B cell (primary cell): ENCODE measurements at regions not wholly inside any gene's neighbourhood (a gene's known extent, or its start where the extent isn't known, plus 50 kb on each side); places are given as distances from the start of the nearest gene placed in this dataset.

ENCODE experiments used
- ATAC-seq: fragments of 200-7000 bp; cut with Tn5 transposase; one replicate; pipeline ENCODE4 v1.10.0; 2021; ENCODE audit warnings: low read depth, mild to moderate bottlenecking, moderate number of reproducible peaks, moderate library complexity
- CTCF ChIA-PET: fragments of 350-600 bp; sonication (Branson Sonifier 250); formaldehyde crosslinking; loops from one replicate; lab custom pipeline; 2021; ENCODE audit warnings: antibody characterized with exemption, inconsistent platforms; lab: Charles Lee
- POLR2A ChIA-PET: fragments of 350-600 bp; sonication (Branson Sonifier 250); formaldehyde crosslinking; loops from one replicate; lab custom pipeline; 2021; ENCODE audit warnings: antibody characterized with exemption; lab: Charles Lee
- DNase-seq: peaks from one replicate; pipeline ENCODE4 v3.0.0; 2013
- H2AFZ ChIP-seq: 2 replicates; pipeline ENCODE4 v1.6.1; 2012; ENCODE audit warnings: mild to moderate bottlenecking, low read depth, low read length; ENCODE audit not compliant: insufficient read depth, poor library complexity, severe bottlenecking
- H3K27ac ChIP-seq, 2 donors: 1 replicate in 1 of 2; 2 replicates in 1 of 2; pipeline ENCODE4 v1.5.1; 2012 to 2013; ENCODE audit warnings: low read length in 2 of 2, mild to moderate bottlenecking in 2 of 2, moderate library complexity in 1 of 2
- H3K27me3 ChIP-seq, 4 experiments: fragments of 200-600 bp in 1 of 4; sonication (generic) in 1 of 4; replicated peaks in 1 of 4; 1 replicate in 2 of 4; 2 replicates in 2 of 4; pipeline versions ENCODE4 v1.6.1 to v1.7.0; 2013 to 2016; ENCODE audit warnings: low read length in 3 of 4, mild to moderate bottlenecking in 2 of 4, mixed read lengths in 1 of 4, moderate library complexity in 1 of 4; ENCODE audit not compliant: insufficient read depth in 4 of 4, control insufficient read depth in 3 of 4; ENCODE audit errors: control extremely low read depth in 1 of 4
- H3K36me3 ChIP-seq, 2 experiments: replicated peaks in 1 of 2; 1 replicate in 1 of 2; 2 replicates in 1 of 2; pipeline versions ENCODE4 v1.6.1 to v1.7.1; 2013; ENCODE audit warnings: low read length in 1 of 2; ENCODE audit not compliant: insufficient read depth in 2 of 2, control insufficient read depth in 1 of 2; ENCODE audit errors: control extremely low read depth in 1 of 2, extremely low read depth in 1 of 2
- H3K4me1 ChIP-seq, 2 donors: fragments of 200-600 bp in 1 of 2; sonication (generic) in 1 of 2; 1 replicate in 1 of 2; 2 replicates in 1 of 2; pipeline versions ENCODE4 v1.5.1 to v1.6.1; 2013 to 2017; ENCODE audit warnings: low read length in 2 of 2; ENCODE audit not compliant: control insufficient read depth in 2 of 2, insufficient read depth in 2 of 2
- H3K4me2 ChIP-seq: replicated peaks from 2 replicates; pipeline ENCODE3; 2012; ENCODE audit warnings: mild to moderate bottlenecking, low read depth, low read length; ENCODE audit not compliant: poor library complexity, severe bottlenecking
- H3K4me3 ChIP-seq, 5 experiments: fragments of 200-600 bp in 1 of 5; sonication (generic) in 1 of 5; 1 replicate in 3 of 5; 2 replicates in 2 of 5; pipeline versions ENCODE4 v1.5.1 to v1.7.0; 2011 to 2016; ENCODE audit warnings: low read length in 4 of 5, mild to moderate bottlenecking in 4 of 5, low read depth in 2 of 5, control low read depth in 1 of 5, moderate library complexity in 1 of 5; ENCODE audit not compliant: insufficient read depth in 1 of 5; ENCODE audit errors: control extremely low read depth in 1 of 5, extremely low read depth in 1 of 5
- H3K79me2 ChIP-seq: fragments of 200-600 bp; sonication (generic); one replicate; pipeline ENCODE4 v1.6.0; 2016; ENCODE audit warnings: low read length; ENCODE audit not compliant: control insufficient read depth, insufficient read depth
- H3K9ac ChIP-seq: fragments of 200-600 bp; sonication (generic); 2 replicates; pipeline ENCODE4 v1.6.1; 2017; ENCODE audit warnings: mild to moderate bottlenecking, low read length, moderate library complexity
- H3K9me3 ChIP-seq, 3 donors: one replicate each; pipeline versions ENCODE4 v1.6.1 to v1.7.1; 2013; ENCODE audit warnings: low read length in 2 of 3; ENCODE audit not compliant: control insufficient read depth in 2 of 3, insufficient read depth in 1 of 3; ENCODE audit errors: control extremely low read depth in 1 of 3
- H4K20me1 ChIP-seq: 2 replicates; pipeline ENCODE4 v1.6.0; 2012; ENCODE audit warnings: mild to moderate bottlenecking, low read length; ENCODE audit not compliant: insufficient read depth, control insufficient read depth, poor library complexity, severe bottlenecking
- H3K27ac Mint-ChIP-seq: one replicate; pipeline ENCODE4 v1.8.0; 2021; ENCODE audit warnings: mixed read lengths
- H3K27me3 Mint-ChIP-seq: one replicate; pipeline ENCODE4 v1.8.0; 2021; ENCODE audit warnings: mixed read lengths
- H3K4me1 Mint-ChIP-seq: one replicate; pipeline ENCODE4 v1.8.0; 2021; ENCODE audit warnings: mixed read lengths
- H3K4me3 Mint-ChIP-seq: one replicate; pipeline ENCODE4 v1.8.0; 2021; ENCODE audit warnings: mixed read lengths
- H3K9me3 Mint-ChIP-seq: one replicate; pipeline ENCODE4 v1.8.0; 2022; ENCODE audit warnings: mixed read lengths; ENCODE audit not compliant: insufficient read depth
- CTCF ChIP-seq: fragments of 200-600 bp; IDR thresholded peaks from one replicate; pipeline ENCODE4 v1.8.0; 2022; ENCODE audit warnings: antibody characterized with exemption, mild to moderate bottlenecking
- EZH2 ChIP-seq: IDR thresholded peaks from 2 replicates; pipeline ENCODE4 v1.6.1; 2012; ENCODE audit warnings: borderline replicate concordance, low read depth, mild to moderate bottlenecking, moderate library complexity, low read length; ENCODE audit not compliant: insufficient read depth, poor library complexity, severe bottlenecking
- WGBS: methylation state at CpG from one replicate; pipeline ENCODE4 v1.1.5; 2013; ENCODE audit warnings: missing lambda C conversion rate; ENCODE audit not compliant: insufficient coverage; 5-methylcytosine and 5-hydroxymethylcytosine counted together
- intact Hi-C: fragments of 100-400 bp; cut with micrococcal nuclease; formaldehyde crosslinking; loops from one replicate; pipeline ENCODE4 v1.10.0; 2022

- ATAC-seq (peak; percentile 13), DNase-seq (no peak)
- intact Hi-C loops: loop anchor here (10.0 kb wide), 1 partner anchor 264 kb away; the partner anchor contains the start of gene ARSB
- peaks cover 43% of the 10 kb centered on the region for H3K4me1 Mint-ChIP-seq
- TF ChIP-seq CTCF (no peak), EZH2 (no peak)
- Histone ChIP-seq H3K79me2 (no peaks in the 10 kb centered on the region), H3K4me2 (peak overlapping the region; percentile 4), H3K36me3 (no peaks in the 10 kb centered on the region), H3K9me3 (no peaks in the 10 kb centered on the region), H4K20me1 (no peaks in the 10 kb centered on the region), H3K27me3 (no peaks in the 10 kb centered on the region), H2AFZ (peak overlapping the region; percentile 40), H3K27ac (peak overlapping the region in 1 of 2 donors; percentile 37), H3K4me3 (no peak overlapping the region), H3K9ac (no peak overlapping the region), H3K4me1 (peaks cover 40 to 44% of the 10 kb centered on the region in 2 donors)
- H3K9me3 Mint-ChIP-seq: no peaks in the 10 kb centered on the region
- H3K27ac Mint-ChIP-seq: peak overlapping the region; percentile 66
- no peaks in the 10 kb centered on the region for H3K27me3 Mint-ChIP-seq
- CTCF ChIA-PET: interaction anchor here (1.9 kb wide), 1 partner anchor 40 kb away, joined by 5 read pairs; no protein-coding TSS in a partner anchor
- POLR2A ChIA-PET: interaction anchor here (0.7 kb wide), 1 partner anchor 9 kb away, joined by 3 read pairs; no protein-coding TSS in a partner anchor
- H3K4me3 Mint-ChIP-seq: peak overlapping the region; percentile 15
- 64% methylated on average over 9 of the region's 9 CpGs for WGBS
Observed at GRCh38 chr5:78720227-78720985, 71.8 kb upstream of the LHFPL2 start.
